Muscle layer of duodenum (tissue), 2 donors: ENCODE measurements at regions not wholly inside any gene's neighbourhood (a gene's known extent, or its start where the extent isn't known, plus 50 kb on each side); places are given as distances from the start of the nearest gene placed in this dataset.

Experiments used
- H3K27ac ChIP-seq: one replicate; pipeline ENCODE4 v1.7.0; 2013; ENCODE audit warnings: mild to moderate bottlenecking, low read length
- H3K27me3 ChIP-seq: one replicate; pipeline ENCODE4 v1.7.0; 2013; ENCODE audit warnings: low read depth, mild to moderate bottlenecking, control low read depth, low read length
- H3K36me3 ChIP-seq, 2 donors: one replicate each; pipeline ENCODE4 v1.7.0; 2013; ENCODE audit warnings: low read length in 2 of 2, control low read depth in 1 of 2, mild to moderate bottlenecking in 1 of 2; ENCODE audit not compliant: insufficient read depth in 2 of 2, control insufficient read depth in 1 of 2
- H3K4me1 ChIP-seq, 2 donors: one replicate each; pipeline ENCODE4 v1.7.0; 2013; ENCODE audit warnings: low read length in 2 of 2, mild to moderate bottlenecking in 2 of 2, control low read depth in 1 of 2, moderate library complexity in 1 of 2; ENCODE audit not compliant: insufficient read depth in 2 of 2, control insufficient read depth in 1 of 2
- H3K4me3 ChIP-seq, 2 donors: one replicate each; pipeline ENCODE4 v1.7.0; 2013; ENCODE audit warnings: low read length in 2 of 2, low read depth in 1 of 2, mild to moderate bottlenecking in 1 of 2
- H3K9me3 ChIP-seq, 2 donors: one replicate each; pipeline ENCODE4 v1.7.0; 2013; ENCODE audit warnings: low read length in 2 of 2, control low read depth in 1 of 2, mild to moderate bottlenecking in 1 of 2; ENCODE audit not compliant: control insufficient read depth in 1 of 2
- donor health status: healthy.

DNA sequence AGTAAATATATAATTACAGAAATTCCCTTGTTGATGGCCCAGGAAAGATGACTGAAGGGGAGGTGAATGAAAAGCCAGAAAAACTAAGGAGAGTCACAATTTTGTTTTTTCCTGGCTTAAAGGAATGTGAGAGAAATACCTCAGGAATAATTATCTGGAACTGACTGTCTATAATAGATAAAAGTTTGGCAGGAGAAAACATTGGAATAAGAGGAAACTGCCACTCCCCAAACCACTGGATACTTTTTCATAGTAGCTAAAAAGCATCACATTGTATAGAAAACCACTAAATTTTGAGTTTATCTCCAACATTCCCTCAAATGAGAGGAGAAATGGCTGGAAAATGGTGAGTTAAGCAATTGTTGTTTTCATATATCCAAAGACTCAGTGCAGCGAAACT lies 326.0 kb downstream of the NPR3 start:
- H3K27me3 ChIP-seq, result no peaks in the 10 kb centered on the region
- H3K36me3 ChIP-seq, result no peaks in the 10 kb centered on the region
- no peak overlapping the region for H3K27ac ChIP-seq
- no peak overlapping the region for H3K4me3 ChIP-seq
- H3K9me3 ChIP-seq, result peaks cover 3% of the 10 kb centered on the region in 2 donors
- H3K4me1 ChIP-seq, result peaks cover 5 to 8% of the 10 kb centered on the region in 2 donors

GRCh38 chr5:33041586-33041985 lies 330.5 kb downstream of the NPR3 start:
- Histone ChIP-seq H3K9me3 (peaks cover 3% of the 10 kb centered on the region in 2 donors), H3K4me3 (no peak overlapping the region), H3K36me3 (no peaks in the 10 kb centered on the region), H3K4me1 (no peaks in the 10 kb centered on the region), H3K27ac (no peak overlapping the region), H3K27me3 (no peaks in the 10 kb centered on the region)

GRCh38 chr5:33043343-33043997 lies 332.3 kb downstream of the NPR3 start:
- Histone ChIP-seq H3K27me3 (no peaks in the 10 kb centered on the region), H3K4me3 (no peak overlapping the region), H3K4me1 (no peaks in the 10 kb centered on the region), H3K36me3 (no peaks in the 10 kb centered on the region), H3K9me3 (peaks cover 3% of the 10 kb centered on the region in 2 donors), H3K27ac (no peak overlapping the region)

GRCh38 chr5:33046091-33046490 lies 335.0 kb downstream of the NPR3 start:
- Histone ChIP-seq H3K27me3 (no peaks in the 10 kb centered on the region), H3K4me3 (no peak overlapping the region), H3K9me3 (peaks cover 0 to 3% of the 10 kb centered on the region in 2 donors), H3K36me3 (no peaks in the 10 kb centered on the region), H3K4me1 (no peaks in the 10 kb centered on the region), H3K27ac (no peak overlapping the region)

DNA sequence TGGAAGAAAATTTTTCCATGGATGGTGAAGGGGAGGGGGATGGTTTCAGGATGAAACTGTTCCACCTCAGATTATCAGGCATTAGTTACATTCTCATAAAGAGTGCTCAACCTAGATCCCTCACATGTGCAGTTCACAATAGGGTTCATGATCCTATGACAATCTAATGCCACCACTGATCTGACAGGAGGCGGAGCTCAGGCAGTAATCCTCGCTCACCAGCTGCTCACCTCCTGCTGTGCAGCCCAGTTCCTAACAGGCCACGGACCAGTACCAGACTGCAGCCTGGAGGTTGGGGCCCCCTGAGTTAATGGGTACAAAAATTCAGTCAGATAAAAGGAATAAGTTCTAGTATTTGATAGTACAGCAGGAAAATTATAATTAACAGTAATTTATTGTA lies 337.2 kb downstream of the NPR3 start:
- Histone ChIP-seq H3K36me3 (no peaks in the 10 kb centered on the region), H3K4me3 (no peak overlapping the region), H3K4me1 (no peaks in the 10 kb centered on the region), H3K9me3 (no peaks in the 10 kb centered on the region), H3K27me3 (no peaks in the 10 kb centered on the region), H3K27ac (no peak overlapping the region)

DNA sequence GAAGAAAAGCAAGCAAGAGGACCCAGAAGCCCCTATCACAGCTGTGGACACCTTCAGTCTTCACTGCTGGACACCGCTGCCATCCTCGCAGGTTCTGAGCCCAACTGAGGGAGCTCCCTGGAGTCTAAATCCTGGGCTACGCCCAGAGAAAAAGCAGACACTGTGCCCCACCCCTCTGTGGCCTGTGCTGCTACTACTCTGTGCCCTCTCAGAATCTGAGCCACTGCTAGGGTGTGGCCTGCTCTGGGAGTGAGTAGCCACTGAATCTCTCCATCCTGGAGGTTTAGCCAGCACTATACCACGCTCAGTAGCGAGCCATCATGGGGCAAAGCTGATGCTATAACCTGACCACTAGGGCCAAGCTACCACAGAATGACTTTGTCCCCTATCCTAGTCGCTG lies 338.2 kb downstream of the NPR3 start:
- no peaks in the 10 kb centered on the region for H3K27me3 ChIP-seq
- H3K9me3 ChIP-seq, result peaks cover 0 to 7% of the 10 kb centered on the region in 2 donors
- H3K27ac ChIP-seq, result no peak overlapping the region
- no peak overlapping the region for H3K4me3 ChIP-seq
- H3K4me1 ChIP-seq, result no peaks in the 10 kb centered on the region
- no peaks in the 10 kb centered on the region for H3K36me3 ChIP-seq

DNA sequence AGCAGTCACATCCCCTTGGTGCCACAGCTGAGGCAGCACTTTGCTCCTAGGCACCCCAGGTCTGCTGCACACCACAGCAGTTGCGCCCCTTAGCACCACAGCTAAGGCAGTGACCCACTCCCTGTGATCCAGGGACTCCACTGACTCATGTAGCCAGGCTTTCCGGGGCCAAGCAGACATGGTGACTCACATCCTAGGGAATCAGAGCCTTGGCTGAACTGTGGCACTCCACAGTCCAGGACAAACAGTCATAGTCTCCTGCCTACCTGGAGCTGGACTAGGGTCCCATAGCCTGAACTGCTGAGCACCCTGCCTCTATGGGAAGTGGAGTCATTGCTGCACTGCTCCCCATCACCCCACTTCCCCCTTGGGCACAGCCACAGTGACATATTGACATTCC lies 338.7 kb downstream of the NPR3 start:
- Histone ChIP-seq H3K4me1 (no peaks in the 10 kb centered on the region), H3K36me3 (no peaks in the 10 kb centered on the region), H3K4me3 (no peak overlapping the region), H3K27ac (no peak overlapping the region), H3K9me3 (peaks cover 0 to 7% of the 10 kb centered on the region in 2 donors), H3K27me3 (no peaks in the 10 kb centered on the region)

DNA sequence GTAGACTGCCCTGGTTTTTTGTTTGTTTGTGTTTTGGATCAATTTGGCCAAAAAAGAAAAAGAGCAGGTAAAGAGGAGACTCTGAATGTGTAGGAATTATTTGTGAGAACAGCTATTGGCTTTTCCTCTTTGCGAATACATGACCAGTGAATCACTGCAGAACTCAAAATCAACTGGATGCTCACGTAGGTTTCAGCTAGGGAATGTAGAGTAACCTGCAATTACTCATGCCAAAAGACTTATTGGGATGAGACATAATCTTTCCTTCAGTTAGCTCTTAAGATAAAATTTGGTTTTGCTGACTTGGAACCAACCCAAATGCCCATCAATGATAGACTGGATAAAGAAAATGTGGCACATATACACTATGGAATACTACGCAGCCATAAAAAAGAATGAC lies 348.0 kb downstream of the NPR3 start:
- no peaks in the 10 kb centered on the region for H3K36me3 ChIP-seq
- H3K9me3 ChIP-seq, result peaks cover 0 to 7% of the 10 kb centered on the region in 2 donors
- H3K4me1 ChIP-seq, result no peaks in the 10 kb centered on the region
- H3K27me3 ChIP-seq, result no peaks in the 10 kb centered on the region
- no peak overlapping the region for H3K27ac ChIP-seq
- H3K4me3 ChIP-seq, result no peak overlapping the region

DNA sequence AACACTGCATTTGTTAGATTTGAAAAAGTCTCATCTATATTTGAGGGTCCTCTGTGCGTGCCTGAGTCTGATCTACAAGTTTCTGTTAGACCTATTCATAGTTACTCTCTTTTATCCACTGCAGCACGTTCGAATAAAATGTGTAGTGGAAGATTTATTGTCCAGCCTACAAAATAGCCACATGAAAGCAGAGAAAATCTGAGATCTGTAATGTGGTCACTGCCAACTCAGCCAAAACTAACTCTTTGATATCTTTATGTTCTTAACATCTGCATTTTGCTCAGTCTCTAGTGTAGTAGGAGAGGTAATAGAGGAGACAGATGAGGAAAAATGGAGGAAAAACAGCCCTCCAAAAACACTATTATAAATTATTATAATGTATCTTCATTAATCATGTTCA lies 354.0 kb downstream of the NPR3 start:
- Histone ChIP-seq H3K9me3 (no peaks in the 10 kb centered on the region), H3K27ac (no peak overlapping the region), H3K4me1 (no peaks in the 10 kb centered on the region)

GRCh38 chr5:33067291-33067690 lies 356.2 kb downstream of the NPR3 start:
- Histone ChIP-seq H3K36me3 (no peaks in the 10 kb centered on the region), H3K4me3 (no peak overlapping the region), H3K9me3 (no peaks in the 10 kb centered on the region), H3K4me1 (no peaks in the 10 kb centered on the region), H3K27me3 (no peaks in the 10 kb centered on the region), H3K27ac (no peak overlapping the region)

More for the DNA sequence above, 354.0 kb downstream of the NPR3 start:
- Histone ChIP-seq H3K27me3 (no peaks in the 10 kb centered on the region), H3K4me3 (no peak overlapping the region), H3K36me3 (no peaks in the 10 kb centered on the region)

GRCh38 chr5:33068786-33069185 lies 357.7 kb downstream of the NPR3 start:
- Histone ChIP-seq H3K27ac (no peak overlapping the region), H3K27me3 (no peaks in the 10 kb centered on the region), H3K36me3 (no peaks in the 10 kb centered on the region), H3K9me3 (no peaks in the 10 kb centered on the region), H3K4me1 (no peaks in the 10 kb centered on the region), H3K4me3 (no peak overlapping the region)

DNA sequence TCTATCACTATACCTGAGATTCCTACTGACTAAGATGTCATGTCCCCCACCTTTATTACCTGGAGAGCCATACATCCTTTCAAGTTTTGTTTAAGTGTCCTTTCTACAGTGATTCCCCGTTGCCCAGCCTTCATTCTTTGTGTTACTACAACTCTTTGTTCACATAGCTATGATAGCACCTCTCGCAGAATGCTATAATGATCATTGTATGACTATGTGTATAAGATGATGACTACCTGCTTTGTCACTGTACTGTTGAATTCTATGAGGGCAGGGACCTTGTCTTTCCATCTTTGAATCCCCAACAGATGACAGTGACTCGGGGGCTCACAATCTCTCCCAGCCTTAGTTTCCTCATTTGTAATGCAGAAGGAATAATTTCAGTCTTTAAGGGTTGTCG lies 361.2 kb downstream of the NPR3 start:
- no peak overlapping the region for H3K27ac ChIP-seq
- H3K4me3 ChIP-seq, result no peak overlapping the region
- no peaks in the 10 kb centered on the region for H3K27me3 ChIP-seq
- H3K9me3 ChIP-seq, result no peaks in the 10 kb centered on the region
- no peaks in the 10 kb centered on the region for H3K4me1 ChIP-seq
- H3K36me3 ChIP-seq, result no peaks in the 10 kb centered on the region
